SH-SY5Y (cell line): ENCODE measurements at regions not wholly inside any gene's neighbourhood (a gene's known extent, or its start where the extent isn't known, plus 50 kb on each side); places are given as distances from the start of the nearest gene placed in this dataset.

Experiments used
- GATA2 ChIP-seq: IDR thresholded peaks from 2 replicates; pipeline ENCODE4 v1.6.1; 2011; ENCODE audit warnings: mild to moderate bottlenecking, low read depth, low read length
- GATA3 ChIP-seq: IDR thresholded peaks from 2 replicates; pipeline ENCODE4 v1.6.1; 2011; ENCODE audit warnings: low read depth, mild to moderate bottlenecking, low read length, moderate library complexity

DNA sequence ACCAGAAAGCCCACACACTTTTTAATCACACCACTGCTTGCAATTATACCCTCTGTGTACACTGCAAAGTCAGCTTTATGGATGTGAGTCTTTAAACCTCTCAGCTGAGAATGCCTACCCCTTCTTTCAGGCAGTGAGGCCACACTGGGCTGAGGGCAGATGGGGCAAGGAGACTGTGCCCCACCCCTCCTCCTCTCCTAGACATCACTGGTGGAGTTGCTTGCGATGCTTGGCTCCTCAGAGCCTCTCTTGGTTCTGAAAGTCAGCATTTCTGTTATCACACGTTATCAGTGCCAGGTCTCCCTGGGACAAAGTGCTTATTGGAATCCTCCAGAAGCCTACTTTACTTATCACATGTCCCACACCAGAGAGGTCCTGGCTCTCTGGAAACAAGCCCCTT is 128.2 kb downstream of the ZNF621 start:
- TF ChIP-seq GATA2 = no peak
- TF ChIP-seq GATA3 = no peak
